HL-60 (cell line): ENCODE measurements at regions not wholly inside any gene's neighbourhood (a gene's known extent, or its start where the extent isn't known, plus 50 kb on each side); places are given as distances from the start of the nearest gene placed in this dataset.

Source experiments
- DNase-seq, 2 experiments: peaks; one replicate each; pipeline ENCODE4 v3.0.0-alpha.2; 2010 to 2020; ENCODE audit warnings: low read depth in 1 of 2, low spot score in 1 of 2
- H3K27ac ChIP-seq: fragments of 250-450 bp; sonication (Bioruptor Pico); replicated peaks from 2 replicates; pipeline ENCODE4 v1.5.1; 2020; ENCODE audit warnings: mild to moderate bottlenecking, moderate library complexity
- H3K27me3 ChIP-seq: fragments of 250-450 bp; sonication (Bioruptor Pico); 2 replicates; pipeline ENCODE4 v1.5.1; 2021; ENCODE audit warnings: mild to moderate bottlenecking, moderate library complexity; ENCODE audit not compliant: insufficient read depth, poor library complexity, severe bottlenecking
- H3K4me3 ChIP-seq: replicated peaks from 2 replicates; pipeline ENCODE4 v1.5.1; 2011; ENCODE audit warnings: mild to moderate bottlenecking, control low read depth, low read length; ENCODE audit not compliant: insufficient read depth
- GABPA ChIP-seq: IDR thresholded peaks from 2 replicates; pipeline ENCODE4 v1.6.1; 2012; ENCODE audit warnings: low read depth
- POLR2AphosphoS5 ChIP-seq: IDR thresholded peaks from 2 replicates; pipeline ENCODE4 v1.6.1; 2012; ENCODE audit warnings: low read depth
- SPI1 ChIP-seq: IDR thresholded peaks from 2 replicates; pipeline ENCODE4 v1.6.1; 2012; ENCODE audit warnings: low read depth, mild to moderate bottlenecking, borderline replicate concordance
- TF ChIP-seq, protein P1 (sequence below): IDR thresholded peaks from 2 replicates; pipeline ENCODE4 v1.6.1; 2012; ENCODE audit warnings: low read depth; ENCODE audit not compliant: insufficient replicate concordance
- TF ChIP-seq, protein P2 (sequence below): IDR thresholded peaks from one replicate; pipeline ENCODE4 v1.5.1; 2011; ENCODE audit warnings: low read length, control low read depth, inconsistent platforms; ENCODE audit not compliant: insufficient read depth

DNA sequence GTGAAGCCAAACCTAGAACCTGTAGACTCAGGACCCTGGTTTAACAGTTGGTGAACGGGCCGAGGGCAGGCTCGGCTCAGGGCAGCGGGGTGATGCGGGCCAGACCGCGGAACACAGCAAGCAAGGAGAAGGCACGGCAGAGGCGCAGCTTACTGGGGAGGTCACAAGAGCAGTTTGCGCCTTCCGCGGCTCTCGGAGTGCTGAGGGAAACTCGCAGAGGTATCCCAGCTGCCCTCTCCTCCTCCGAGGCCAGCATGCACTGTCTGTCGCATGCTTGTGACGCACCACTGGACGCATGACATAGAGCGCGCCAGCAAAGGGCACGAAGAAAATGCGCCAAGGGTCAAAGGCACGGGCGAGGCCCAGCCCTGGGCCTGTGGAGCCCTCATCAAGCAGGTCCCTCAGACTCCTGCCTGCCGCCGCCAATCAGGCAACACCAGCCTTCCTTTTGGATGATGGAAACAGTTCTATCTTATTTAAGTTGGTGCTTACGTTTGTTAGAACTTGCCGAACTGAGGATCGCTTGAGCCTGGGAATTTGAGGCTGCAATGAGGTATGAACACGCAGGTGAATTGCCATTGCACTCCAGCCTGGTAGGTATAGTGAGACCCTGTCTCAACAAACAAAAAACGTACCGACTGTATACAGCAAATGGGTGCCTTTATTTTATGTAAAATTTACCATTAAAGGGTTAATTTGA is 574.3 kb upstream of the GHITM start:
- no peak for TF ChIP-seq POLR2AphosphoS5
- TF ChIP-seq, protein P1, sequence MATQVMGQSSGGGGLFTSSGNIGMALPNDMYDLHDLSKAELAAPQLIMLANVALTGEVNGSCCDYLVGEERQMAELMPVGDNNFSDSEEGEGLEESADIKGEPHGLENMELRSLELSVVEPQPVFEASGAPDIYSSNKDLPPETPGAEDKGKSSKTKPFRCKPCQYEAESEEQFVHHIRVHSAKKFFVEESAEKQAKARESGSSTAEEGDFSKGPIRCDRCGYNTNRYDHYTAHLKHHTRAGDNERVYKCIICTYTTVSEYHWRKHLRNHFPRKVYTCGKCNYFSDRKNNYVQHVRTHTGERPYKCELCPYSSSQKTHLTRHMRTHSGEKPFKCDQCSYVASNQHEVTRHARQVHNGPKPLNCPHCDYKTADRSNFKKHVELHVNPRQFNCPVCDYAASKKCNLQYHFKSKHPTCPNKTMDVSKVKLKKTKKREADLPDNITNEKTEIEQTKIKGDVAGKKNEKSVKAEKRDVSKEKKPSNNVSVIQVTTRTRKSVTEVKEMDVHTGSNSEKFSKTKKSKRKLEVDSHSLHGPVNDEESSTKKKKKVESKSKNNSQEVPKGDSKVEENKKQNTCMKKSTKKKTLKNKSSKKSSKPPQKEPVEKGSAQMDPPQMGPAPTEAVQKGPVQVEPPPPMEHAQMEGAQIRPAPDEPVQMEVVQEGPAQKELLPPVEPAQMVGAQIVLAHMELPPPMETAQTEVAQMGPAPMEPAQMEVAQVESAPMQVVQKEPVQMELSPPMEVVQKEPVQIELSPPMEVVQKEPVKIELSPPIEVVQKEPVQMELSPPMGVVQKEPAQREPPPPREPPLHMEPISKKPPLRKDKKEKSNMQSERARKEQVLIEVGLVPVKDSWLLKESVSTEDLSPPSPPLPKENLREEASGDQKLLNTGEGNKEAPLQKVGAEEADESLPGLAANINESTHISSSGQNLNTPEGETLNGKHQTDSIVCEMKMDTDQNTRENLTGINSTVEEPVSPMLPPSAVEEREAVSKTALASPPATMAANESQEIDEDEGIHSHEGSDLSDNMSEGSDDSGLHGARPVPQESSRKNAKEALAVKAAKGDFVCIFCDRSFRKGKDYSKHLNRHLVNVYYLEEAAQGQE, result no peak
- TF ChIP-seq, protein P2, sequence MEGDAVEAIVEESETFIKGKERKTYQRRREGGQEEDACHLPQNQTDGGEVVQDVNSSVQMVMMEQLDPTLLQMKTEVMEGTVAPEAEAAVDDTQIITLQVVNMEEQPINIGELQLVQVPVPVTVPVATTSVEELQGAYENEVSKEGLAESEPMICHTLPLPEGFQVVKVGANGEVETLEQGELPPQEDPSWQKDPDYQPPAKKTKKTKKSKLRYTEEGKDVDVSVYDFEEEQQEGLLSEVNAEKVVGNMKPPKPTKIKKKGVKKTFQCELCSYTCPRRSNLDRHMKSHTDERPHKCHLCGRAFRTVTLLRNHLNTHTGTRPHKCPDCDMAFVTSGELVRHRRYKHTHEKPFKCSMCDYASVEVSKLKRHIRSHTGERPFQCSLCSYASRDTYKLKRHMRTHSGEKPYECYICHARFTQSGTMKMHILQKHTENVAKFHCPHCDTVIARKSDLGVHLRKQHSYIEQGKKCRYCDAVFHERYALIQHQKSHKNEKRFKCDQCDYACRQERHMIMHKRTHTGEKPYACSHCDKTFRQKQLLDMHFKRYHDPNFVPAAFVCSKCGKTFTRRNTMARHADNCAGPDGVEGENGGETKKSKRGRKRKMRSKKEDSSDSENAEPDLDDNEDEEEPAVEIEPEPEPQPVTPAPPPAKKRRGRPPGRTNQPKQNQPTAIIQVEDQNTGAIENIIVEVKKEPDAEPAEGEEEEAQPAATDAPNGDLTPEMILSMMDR, result no peak
- H3K4me3 ChIP-seq, result no peak overlapping the region
- H3K27ac ChIP-seq, result no peak overlapping the region
- H3K27me3 ChIP-seq, result no peaks in the 10 kb centered on the region
- DNase-seq, result no peak

GRCh38 chr10:83572036-83572435 is 567.3 kb upstream of the GHITM start:
- TF ChIP-seq, protein P2, result no peak
- TF ChIP-seq SPI1 (no peak), GABPA (no peak)
- no peak for DNase-seq
- Histone ChIP-seq H3K4me3 (no peak overlapping the region), H3K27me3 (no peaks in the 10 kb centered on the region), H3K27ac (no peak overlapping the region)

GRCh38 chr10:83574770-83575169 is 564.5 kb upstream of the GHITM start:
- no peak for DNase-seq
- H3K4me3 ChIP-seq, result no peak overlapping the region

More at GRCh38 chr10:83574770-83575169, 564.5 kb upstream of the GHITM start:
- TF ChIP-seq POLR2AphosphoS5, result no peak
- no peak for TF ChIP-seq SPI1
- TF ChIP-seq, protein P2, result no peak
- TF ChIP-seq, protein P1, result no peak
- TF ChIP-seq GABPA, result no peak
- no peak overlapping the region for H3K27ac ChIP-seq
- no peaks in the 10 kb centered on the region for H3K27me3 ChIP-seq
